GM19452 (cell line): ENCODE measurements at regions not wholly inside any gene's neighbourhood (a gene's known extent, or its start where the extent isn't known, plus 50 kb on each side); places are given as distances from the start of the nearest gene placed in this dataset.

ENCODE experiments used
- ATAC-seq: cut with Tn5 transposase; IDR thresholded peaks from one replicate; pipeline ENCODE4 v1.9.1; 2021; ENCODE audit not compliant: unreplicated experiment

DNA sequence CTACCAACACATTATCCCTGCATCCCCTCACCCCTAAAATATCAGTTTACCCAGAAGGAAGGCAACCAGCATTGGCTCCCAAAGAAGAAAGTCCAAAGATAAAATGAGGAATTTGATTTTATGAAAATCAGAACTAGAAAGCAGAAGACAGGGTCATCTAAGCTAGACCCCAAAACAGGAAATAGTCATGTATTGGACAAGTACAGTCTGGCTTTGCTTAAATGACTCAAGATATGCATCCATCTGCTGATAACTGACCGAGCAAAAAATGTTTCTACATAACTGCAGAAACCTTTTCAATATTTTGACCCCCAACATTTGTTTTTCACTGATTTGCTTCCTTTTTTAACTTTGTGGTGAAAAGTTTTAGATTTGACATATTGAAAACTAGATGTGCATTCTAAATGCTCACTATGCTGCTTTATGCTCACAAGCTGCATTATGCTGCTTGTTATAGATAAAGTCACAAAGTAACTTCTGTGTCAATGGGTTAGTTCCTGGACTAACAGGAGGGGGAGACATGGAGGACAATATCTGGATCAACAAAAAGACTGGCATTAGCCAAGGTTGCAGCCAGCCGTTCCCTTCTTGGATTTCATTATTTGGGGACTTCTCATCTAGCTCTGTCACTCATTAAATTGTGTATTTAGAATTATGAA lies 227.0 kb downstream of the INHBA start:
- ATAC-seq: no peak

DNA sequence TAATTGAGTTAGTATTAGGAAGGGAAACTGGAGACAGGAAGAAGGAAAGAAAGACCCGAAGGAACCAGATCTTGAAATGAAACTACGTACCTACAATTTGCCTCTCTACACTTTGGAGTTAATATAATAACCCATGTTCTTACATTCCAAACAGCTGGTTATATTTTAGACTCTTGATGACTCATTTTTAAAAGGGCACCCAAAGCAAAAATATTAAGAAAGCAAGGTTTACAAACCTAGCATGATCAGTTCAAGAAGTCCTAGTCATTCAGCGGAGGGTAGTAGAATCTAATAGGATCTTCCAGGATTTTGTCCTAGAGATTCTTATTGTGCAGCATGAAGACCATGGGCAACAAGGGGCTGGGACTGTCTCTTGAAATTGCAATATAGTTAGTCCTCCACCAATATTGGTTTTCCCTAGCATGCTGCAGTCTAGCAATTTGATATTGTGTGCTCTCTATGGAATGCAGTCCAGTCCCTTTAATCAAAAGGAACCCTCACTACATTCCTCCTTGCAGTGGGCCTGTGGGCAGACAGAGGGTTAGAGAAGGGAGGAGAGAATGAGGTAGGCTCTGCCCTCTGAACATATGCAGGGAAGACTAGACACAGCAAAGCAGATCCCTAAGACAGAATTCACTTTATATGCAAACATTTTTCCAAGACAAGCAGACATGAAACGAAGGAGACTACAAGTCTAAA lies 230.3 kb downstream of the INHBA start:
- no peak for ATAC-seq

DNA sequence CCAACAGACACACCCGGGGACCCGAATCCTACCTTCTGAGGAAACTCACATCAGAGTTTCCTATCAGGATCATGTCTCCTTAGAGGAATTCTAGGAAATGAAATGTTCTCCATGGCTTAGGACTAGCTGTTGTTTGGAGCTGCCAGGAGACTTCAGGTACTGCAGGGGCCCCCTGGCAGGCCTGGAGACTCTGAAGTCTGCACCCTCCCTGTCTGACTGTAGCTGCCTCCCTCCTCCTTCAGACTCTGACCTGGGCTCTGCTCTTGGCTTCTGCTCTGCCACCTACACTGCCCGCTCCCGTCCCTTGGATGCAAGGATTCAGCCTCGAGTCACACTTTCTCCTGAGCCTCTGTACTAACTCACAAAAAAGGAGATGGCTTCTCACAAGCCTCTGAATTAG lies 232.8 kb downstream of the INHBA start:
- no peak for ATAC-seq

DNA sequence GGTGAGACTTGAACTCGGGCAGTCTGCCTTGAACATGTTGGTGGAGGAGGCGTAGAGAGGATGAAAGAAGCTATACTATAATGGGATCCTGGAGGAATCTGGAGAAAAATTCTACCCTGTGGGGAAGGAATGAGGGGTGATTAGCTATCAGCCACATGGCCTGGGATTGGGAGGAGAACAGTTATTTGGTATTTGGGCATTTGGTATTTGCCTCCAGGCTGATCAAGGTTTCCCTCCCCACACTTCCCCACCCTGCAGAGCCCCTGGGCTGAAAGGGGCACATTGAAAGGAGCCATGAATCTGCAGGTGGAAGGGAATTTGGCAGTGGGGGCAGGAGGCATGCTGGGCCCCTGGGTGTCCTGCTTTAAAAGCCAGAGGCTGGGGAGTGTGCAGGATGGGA lies 235.3 kb downstream of the INHBA start:
- no peak for ATAC-seq

DNA sequence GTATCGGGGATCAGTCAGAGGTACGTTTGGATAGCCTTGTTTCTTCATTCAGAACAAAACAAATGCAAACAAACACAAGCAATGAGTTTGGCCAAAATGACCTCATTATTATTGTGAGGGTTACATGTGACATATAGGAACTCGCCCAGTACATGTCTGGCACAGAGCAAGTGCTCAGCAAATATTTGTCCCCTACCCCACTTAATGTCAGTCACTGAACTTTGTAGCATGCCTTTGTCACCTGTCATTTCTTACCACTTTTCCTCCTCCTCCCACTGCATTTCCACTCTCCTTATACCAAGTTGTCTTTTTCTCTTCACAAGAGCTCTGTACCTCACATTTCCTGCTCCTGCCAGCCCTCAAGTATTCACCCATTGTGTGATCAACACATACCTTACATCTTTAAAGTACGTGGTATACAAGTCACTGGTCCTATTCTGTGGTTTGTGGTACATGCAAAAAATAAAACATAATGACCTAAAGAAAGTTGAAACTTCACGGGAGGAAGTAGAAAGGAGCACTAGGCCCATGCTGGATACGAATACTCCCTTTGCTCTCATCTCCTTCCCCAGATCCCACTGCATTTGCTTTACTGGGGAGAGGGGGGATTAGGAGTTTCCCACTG lies 236.0 kb downstream of the INHBA start:
- ATAC-seq: no peak

DNA sequence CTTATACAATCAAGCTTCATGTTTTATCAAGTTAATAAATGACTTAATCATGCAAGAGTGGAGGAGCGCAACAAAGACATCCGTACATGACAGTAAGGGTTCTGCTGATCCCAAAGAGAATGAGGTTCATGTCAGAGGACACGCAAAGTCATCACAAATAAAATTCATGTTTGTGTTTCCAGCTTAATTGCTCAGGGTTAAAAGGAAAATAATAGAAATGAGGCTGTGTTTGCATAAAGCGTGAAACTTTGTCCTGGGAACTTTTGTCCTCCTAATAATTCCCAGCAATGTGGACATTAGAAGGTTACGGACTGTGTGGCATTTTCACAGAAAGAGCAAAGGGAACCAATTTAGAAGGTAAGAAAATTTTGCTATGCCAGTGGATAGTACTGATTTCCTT lies 237.3 kb downstream of the INHBA start:
- ATAC-seq: no peak

DNA sequence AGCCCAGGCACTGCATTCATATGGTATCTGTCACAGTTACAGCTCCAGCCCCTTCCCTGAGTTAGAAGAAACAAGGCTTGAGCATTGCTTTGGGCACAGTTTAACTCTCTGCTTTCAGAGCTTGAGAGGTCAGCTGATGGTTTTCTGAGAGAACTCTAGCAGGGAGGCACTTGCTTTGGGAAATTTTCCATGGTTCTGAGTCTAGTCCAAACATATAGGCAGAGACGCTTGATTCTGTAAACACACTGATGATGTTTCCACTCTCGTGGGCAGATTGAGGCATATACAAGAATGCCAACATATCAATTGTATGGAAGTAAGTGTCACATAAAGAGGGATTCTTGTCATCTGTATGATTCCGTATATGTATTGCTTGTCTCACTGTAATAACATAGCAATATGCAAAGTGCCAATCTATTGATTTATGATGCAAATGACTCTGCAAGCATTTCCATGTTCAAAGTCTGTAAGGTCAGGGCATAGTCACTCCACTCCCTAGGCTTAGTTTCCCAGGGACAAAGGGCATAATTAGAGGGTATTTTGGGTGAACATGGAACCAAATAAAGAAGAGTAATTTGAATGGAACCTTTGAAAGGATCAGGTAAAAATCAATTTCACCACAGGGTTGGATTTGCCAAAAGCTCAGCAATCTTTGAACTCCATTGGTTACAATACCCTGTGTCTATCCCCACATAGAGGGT lies 239.0 kb downstream of the INHBA start:
- no peak for ATAC-seq

DNA sequence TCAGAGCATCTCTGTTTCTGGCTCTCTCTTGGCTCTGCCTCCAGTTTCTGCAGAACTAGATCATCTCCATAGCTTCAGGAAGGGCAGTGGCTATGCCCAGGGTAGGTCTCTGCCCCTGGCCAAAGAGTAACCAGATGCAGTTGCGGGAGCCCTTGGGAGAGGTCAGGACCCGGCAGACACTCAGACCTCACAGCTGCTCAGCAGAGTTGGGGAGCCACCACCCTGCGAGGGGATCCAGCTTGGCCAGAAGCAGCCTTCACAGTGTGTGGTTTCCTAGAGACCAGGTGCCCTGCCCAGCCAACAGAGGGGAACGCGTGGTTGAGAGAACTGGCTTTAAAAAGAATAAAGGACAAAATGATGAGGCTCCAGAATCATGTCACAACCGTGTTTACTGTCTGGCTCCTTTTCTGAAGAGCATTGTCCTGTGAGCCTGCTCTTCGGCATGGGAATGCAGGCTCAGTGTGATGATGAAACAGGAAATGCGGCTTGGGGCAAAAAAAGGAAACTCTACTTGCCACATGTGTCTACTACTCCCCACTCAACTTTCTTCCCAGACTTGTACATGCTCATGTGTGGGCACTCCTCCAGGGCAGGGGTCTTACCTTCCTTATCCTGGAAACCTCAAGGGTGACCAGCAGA lies 243.1 kb downstream of the INHBA start:
- no peak for ATAC-seq

DNA sequence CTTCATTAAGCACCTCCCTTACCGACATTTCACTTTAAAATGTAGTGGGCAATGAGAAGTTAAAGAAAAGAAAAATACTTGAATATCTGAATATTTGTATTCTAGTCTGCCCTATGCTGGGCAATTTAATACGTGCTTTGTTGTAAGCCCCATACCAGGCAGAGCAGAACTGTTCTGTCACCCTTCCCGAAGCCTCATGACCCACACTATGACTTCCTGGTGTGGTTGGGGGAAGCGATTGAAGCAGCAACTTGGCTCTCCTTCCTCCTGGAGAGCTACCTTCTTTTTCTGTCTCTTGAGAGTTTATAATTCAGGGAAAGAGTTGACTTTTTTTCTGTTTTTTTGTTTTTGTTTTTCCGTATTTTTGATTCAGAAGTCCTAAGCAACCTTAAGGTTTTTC lies 243.7 kb downstream of the INHBA start:
- ATAC-seq: no peak

DNA sequence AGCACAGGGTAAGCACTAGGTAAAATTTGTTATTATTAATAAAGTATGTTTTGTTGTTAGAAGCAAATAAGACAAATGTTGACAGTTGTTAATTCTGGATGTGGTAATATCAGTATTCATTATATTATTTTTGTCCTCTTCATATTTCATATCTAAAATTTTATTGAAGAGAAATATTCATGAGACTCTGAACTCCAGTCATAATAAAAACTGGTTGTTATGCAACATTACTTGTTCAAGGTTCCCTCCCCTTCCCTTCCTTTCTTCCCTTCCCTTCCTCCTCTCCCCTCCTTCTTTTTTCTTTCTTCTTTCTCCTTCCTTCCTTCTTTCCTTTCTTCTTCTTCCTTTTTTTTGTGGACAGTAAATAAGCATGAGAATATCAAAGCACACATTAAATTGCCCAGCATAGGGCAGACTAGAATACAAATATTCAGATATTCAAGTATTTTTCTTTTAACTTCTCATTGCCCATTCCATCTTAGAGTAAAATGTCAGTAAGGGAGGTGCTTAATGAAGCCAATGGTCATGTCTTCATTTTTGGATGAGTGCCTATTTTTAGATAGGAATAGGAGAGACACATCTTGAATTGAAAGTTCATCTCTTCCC lies 245.0 kb downstream of the INHBA start:
- ATAC-seq: no peak

DNA sequence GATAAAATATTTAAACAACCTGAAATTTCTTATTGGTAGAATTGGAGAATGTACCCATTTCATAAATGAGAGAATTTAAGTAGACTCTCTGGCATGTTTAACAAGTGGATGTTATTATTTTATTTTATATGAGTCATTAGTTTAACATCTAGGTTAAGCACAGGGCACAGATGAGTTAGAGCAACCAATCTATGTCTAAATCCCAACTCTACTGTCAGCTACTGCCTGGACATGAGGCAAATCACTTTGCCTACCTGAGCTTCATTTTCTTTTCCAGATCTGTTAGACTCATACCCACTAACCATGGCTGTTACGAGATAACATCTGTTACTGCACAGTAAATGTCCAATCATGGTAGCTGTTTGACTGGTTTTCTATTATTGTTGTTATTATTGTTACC lies 251.1 kb downstream of the INHBA start:
- no peak for ATAC-seq

DNA sequence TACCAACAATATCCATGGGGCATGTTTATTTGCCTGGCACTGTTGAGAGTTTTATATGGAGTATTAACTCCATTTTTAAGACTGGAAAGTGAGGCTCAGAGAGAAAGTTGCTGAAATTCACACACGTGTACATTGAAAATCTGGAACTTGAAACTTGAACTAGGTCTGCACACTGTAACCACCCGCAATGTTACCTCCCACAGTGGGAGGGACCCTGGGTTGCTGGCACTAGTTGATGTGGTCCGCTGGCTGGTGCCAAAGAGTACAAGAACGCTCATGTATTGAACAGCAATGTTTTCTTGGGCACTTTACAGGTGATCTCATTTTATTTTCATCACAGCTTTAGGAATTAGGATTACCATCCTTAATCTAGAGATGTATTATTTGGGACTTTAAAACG lies 253.2 kb downstream of the INHBA start:
- ATAC-seq: no peak

DNA sequence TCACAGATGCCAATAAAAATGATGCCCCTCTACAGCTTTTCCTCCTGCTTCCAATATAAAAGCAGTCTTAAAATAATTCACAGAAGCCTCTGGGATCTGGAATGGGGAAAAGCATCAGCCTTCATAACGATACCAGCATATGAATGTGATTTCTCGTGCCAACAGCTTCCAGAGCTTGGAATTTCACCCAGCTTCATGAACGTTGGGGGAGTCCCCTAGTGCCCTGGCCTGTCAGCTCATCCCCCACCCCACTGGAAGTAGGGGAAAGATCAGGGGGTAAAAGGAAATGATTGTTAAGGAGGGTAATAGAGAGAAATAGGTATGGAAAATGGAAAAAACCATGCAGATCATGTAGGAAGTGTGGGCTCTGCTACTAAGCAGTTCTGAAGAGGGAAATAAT lies 253.6 kb downstream of the INHBA start:
- no peak for ATAC-seq

DNA sequence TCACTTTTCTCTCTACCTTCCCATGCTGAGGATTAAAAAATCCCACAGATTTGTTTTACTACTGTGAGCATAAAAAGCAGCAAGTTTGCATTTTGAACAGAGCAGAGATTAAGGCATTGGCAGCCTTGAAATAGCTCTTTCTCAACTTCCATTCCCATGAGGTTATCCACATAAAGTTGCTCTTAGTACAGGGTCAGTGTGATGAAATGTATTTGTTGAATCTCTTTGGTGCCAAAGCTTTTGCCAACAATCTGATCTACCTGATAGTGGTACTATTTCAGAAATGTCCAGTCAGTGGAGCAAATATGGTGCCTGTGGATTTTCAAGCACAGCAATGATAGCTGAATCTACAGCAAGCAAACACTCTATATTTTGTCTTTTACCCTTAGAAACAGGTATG lies 254.8 kb downstream of the INHBA start:
- no peak for ATAC-seq

DNA sequence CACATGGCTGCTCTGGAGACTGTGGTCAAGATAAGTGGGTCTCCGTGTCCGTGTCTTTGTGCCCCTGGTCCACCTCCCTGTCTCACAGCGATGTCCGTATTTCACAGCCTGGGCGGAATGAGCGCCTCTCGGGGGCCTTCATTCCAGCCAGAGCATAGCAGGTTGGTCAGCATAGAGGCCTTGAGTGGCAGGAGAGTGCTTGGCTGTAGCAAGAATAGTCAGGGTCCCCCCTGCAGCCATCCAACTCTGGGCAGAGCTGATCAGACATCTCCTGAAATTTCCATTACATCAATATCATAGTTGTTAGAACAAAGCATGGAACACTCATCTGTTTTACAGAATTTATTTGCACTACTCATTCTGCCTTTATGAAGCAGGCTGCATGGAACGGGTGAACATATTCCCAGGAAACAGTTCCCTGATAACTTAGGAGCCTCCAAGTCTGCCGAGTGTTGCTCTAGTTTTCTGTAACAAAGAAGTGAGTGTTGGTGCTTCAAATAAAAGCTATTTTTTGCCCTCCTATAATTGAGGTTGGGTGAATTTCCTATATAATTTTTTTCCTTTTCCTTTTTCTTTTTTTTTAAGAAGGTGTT lies 255.3 kb downstream of the INHBA start:
- no peak for ATAC-seq

DNA sequence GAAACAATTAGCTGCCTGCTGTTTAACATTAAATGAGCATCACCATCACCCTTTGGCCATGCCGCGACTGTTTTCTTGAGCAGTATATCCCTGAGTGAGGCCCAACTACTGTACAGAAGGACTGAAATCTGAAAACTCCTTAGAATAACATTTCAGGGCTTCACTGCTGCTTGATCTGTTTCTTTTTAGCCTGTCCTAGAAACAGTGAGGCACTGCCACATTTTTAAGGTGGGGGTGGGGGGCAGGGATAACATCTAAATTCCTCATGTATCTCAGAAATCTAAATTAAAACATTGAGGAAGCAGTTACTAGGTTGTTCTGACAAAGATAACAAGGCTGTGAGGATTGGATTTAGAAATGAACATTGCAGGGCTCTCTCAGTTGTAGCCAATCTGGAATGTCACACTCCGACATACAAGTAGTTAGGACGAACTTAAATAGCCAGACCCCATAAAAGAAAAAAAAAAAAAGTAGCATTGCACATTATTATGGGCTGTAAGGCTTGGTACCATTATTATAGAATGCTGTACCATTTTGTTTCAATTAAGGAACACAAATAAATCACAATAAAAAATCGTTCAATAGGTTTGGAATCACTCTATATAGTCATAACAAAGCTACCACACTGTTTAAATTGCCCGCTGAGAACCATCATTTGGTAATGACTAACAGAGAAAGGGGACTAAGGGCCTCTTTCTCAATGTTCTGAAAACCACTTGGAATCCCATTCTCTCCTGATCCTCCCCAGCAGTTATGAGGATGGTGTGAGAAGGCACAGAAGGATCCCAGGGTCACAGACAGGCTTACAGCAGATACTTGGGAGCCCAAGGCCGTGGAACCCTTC lies 256.1 kb downstream of the INHBA start:
- ATAC-seq: no peak

DNA sequence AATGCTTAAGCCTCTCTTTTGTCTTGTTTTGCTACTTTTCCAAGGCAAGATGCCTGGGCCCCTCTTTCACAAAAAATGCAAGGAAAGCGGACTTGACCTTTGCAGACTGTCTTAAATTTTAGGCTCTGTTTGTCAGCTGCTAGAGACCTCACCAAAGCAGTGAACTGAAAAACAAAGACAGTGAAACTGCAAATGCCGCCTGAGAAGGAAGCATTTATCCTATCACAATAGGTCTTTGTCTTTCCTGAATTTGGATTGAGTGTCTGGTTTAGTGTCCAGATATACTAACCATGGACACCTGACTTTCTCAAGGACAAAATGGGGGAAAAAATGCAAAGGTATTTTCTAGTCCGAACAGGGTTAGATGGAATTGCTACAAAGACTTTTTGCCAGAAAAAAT lies 256.9 kb downstream of the INHBA start:
- no peak for ATAC-seq

DNA sequence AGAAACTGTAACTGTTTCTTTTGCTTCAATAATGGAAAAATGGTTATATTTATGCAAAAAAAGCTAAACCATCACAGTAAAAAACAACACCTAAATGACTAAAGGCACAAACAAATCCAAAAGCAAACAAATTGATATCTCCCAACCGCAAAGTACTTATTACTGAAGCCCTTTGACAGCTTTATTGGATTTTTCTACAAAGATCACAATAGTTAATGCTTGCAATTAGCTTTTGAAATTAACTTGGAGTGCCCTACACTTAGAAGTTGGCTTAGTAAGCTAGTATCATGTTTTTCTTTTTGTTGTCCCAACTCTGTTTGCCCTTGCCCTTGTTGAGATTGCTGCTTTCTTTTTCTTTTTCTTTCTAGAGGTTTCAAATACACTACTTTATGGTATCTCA lies 257.5 kb downstream of the INHBA start:
- no peak for ATAC-seq

DNA sequence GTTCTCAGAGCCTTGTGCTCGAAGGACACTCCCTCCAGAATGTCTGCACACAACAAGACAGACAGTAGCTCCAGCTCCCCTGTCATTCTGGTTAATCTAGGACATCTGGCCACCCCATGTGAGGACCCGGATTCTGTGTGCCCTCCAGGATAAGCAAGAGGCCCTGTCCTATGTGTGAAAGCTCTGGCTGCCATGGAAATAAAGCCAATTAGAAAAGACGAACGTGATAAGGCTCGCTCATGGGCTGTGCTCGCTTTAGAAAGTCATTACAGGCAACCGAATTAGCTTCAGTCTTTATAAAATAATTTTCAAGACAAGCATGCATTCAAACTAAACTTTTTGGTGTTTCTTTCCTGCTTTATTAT lies 263.4 kb downstream of the INHBA start:
- ATAC-seq: no peak
